ENCODE measurements at regions not wholly inside any gene's neighbourhood (a gene's known extent, or its start where the extent isn't known, plus 50 kb on each side); places are given as distances from the start of the nearest gene placed in this dataset.

DNA sequence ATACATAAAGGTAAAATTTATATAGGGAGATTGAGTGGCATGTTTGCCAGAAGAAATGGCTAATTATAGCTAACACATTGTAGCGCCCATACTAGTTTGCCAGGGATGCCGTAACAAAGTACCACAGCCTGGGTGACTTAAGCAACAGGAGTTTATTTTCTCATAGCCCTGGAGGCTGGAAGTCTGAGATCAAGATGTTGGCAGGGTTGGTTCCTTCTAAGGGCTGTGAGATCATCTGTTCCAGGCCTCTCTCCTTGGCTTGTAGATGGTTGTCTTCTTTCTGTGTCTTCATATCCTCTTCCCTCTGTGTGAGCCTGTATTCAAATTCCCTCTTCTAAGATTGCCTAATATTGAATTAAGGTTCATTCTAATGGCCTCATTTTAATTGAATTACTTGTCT lies 417.5 kb upstream of the OPRM1 start:
- no peak for DNase-seq

DNA sequence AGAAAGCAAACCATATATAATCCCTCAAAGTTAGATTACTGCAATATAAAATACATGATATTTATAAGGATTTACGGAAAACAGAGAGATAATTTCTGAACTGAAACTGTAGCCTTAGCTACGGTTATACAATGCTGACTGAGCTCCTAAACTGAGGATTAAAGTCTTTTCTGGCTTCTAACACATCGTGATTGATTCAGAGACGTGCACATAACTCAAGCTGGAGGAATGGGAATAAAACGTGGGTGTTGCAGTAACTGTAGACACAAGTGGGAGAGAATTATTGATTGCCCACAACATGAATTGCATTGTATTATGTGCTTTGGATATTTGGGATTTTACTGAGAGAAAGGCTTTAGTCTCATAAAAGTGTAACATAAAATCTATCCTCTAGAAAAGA lies 418.0 kb upstream of the OPRM1 start:
- DNase-seq: no peak

DNA sequence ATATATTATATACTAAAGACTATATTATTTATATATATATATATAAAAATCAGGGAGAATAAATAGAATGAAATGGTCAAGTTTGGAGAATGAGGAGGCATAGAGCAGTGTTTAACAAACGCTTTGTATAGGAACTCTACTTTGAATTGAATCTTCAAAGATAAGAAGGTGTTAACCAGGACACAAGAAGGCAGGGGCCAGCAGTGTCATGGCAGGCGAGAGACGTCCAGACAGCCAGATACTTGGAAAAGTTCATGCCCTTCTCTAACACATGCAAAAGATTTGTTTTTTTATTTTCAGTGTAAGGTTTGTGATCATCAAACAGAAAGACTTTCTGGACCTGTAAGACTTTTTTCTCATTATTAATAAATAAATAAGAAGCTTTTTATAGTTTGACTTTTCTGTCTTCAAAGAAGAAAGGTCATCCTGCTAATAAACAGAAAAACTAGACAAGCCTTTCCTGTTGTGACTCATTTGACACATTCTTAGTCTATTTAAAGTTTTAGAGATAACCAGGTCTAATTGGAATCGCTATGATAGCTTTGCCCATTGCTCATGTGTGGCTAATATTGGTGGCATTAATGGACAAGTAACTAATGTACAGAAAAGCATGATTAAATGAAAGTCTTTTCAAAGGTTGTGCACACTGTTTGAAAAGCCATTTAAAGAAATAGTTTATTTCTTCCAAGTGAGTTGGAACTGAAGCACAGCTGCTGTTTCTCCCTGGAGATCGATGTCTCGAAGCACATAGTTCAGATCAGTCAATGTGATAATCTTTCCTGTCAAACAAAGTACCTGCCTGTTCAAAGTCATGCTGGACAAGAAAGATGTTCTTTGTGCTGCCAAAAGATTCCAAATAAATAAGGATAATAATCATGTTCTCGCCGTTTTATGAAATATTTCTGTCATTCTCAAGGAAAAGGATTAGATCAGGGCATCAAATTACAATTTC lies 420.4 kb upstream of the OPRM1 start:
- no peak for DNase-seq

DNA sequence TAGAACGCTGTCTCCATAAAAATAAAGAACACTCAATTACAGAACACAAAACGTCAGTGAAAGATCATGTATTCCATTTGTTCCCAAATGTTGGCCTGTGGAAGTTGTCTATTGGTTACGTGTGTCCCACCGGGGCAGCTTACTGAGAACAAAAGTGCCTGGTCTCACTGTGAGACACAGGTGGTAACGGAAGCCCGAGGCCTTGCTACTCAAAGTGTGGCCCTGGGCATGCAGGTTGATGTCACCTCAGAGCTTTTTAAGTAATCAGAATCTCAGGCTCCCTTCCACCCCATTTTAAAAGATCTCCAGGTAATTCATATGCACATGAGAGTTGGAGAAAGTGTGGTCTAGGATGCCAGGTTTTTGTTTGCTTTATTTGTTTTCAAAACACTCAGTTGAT lies 422.5 kb upstream of the OPRM1 start:
- DNase-seq: no peak

DNA sequence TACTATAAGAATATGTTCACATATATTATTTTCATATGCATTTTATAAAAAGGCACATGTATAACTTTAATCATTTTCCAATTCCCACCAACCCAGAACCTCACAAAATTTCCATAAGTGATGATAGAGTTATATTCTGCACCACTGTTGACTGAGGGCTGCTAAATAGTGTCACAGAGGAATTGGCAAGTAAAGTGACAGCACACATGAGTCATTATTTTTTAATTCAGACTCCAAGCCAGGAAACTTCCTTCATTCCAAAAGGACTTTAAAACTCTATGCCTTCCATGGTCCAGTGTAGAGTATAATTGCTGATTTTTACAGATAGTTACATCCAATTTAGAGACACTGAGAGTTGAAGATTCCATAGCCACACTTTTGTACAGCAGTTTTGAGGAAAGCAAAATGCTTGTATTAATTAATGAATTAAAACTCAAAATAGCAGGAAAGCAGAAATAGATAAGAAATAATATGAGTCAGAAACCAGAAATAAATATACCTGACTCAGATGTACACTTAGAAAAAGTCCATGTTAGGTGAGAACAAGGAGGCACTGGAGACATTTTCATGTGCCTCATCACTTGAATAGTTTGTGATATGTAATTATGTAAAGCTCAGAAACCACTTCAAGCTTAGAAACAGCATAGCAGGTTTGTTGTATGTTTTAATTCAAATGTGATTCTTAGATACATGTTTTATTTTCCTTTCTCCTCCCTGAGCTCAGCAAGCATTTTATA lies 425.2 kb upstream of the OPRM1 start:
- no peak for DNase-seq

DNA sequence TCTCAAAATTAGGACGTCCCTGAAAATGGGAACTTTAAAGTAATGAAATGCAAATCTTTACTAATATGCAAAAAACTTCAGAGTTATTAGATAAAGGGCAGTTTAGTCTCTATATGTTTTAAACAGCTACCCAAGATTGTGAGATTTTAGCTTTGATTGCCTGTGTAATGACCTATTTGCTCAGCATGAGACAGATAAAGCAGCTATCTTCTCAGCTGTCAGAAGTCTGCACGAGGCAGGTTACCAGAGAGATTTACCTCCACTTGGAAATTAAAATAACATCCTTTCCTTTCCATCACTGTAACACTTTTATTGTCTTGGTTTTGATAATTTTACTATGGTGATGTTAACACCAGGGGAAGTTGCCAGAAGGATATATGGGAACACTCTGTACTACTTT lies 436.6 kb upstream of the OPRM1 start:
- DNase-seq: no peak

DNA sequence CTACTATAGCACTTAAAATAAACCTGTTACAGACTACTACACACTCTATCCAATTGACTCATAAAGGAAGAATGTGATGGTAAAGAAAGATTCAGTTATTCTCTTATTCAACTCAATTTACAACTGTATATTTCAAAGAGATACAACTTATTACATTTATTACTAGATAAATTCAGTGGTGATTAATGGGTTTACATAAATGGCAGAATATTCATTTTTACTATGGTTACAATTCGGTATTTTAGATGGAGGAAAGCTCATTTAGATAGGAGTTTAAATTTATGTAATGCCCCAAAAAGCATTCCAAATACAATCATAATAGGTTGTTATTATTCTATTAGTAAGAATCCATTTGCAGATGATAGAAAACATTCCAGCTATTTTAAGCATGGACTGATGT lies 439.1 kb upstream of the OPRM1 start:
- DNase-seq: no peak

DNA sequence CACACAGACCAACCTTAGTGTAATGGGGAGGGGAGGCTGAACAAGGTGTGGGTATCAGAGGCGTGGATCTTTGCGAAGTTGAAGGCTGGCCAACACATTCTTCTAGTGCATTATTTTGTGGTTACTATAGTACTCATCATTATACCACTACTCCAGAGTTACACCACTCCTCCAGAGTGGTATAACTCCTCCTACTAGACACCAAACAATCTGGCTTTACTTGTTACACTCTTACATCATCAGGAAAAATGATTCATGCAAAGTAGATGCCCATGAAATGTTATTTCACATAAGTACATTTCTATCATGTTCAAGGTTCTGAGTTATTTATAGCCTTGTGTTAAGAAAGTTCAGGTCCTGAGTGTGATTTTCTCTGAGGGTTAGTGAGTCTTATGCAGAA lies 443.1 kb upstream of the OPRM1 start:
- no peak for DNase-seq

DNA sequence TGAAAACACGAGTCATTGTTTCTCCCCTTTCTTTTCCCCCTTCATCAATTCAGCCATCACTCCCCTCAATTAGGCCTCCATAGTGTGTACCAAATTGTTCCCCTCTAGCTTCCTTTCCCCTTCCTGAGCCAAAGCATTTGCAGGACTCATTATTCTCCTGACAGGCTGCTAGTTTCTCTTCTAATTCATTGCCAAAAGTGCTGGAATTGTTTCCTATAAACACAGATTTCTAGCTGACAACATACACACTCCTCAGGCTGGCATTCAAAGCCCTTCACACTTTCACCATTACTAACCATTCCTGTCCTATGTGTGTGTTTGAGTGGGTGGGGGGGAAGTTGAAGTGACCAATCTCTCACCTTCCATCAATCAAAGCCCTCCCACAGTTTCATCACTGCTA lies 444.2 kb upstream of the OPRM1 start:
- no peak for DNase-seq

DNA sequence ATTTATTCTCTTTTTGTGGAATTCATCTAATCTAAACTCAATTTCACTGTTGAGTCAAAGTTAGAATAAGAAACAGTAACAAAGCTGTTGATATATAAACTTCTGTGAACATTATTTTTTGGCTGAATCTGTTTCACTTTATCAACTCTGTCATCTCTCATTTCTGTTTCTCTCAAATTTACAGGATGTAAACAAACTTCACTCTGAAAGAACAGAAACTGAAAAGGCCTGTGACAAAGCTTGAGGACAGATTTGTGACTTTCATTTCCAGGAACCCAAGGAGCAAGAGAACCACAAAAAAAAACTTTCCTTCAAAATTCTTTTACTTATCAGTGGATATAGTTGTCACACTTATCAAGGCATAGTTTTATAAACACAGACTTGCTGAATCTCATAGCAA lies 447.9 kb upstream of the OPRM1 start:
- DNase-seq: no peak

DNA sequence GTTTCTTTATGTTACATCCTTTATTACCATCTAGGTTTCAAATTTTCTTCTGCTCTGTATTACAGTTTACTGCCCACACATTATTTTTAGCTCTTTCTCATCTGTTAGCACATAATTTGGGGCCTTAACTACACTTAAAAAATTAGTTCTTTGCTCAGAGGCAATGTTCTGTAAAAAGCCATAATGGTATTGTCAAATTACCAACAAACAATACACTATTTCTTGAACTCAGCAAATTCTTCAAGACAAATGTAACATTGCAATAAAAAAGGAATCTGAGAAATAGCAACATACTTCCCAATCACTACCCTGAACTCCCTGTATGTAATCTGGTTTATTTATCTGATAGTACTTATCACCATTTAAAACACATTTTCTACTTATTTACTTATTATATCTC lies 448.6 kb upstream of the OPRM1 start:
- no peak for DNase-seq

DNA sequence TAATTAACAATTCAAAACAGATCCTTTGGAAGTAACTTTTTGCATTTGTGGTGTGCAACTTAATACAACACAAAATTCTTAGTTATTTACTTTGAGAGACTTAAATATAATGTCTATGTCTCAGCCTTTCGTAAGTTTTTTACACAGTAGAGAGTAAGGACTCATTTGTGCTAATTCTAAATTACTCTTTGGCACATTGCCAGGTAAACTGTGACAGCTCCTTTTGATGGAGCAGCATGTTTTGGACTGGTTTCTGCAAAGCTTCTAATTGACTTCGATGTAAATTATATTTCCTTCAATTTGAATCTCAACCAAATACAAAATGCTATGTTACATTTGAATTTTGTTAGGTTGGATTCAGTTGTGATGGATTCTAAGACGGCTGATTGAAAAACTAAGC lies 450.7 kb upstream of the OPRM1 start:
- DNase-seq: no peak

DNA sequence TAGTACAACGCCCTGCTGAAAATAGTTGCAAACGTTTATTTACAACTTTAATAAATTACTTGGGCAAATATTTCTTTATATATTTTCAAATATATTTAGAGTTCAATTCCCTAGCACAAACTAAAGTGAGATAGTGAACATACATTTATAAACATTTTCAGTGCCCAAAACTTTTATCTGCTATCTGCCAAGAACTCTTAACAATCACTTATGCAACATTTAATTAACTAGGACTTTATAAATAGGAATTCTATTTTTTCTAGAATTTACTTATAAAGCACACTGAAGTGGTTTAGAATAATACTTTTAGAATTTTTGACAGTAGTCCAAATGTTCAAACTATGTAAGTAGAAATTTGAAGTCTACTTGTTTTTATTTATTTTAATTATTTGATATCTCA lies 452.6 kb upstream of the RGS17 start:
- no peak for DNase-seq

DNA sequence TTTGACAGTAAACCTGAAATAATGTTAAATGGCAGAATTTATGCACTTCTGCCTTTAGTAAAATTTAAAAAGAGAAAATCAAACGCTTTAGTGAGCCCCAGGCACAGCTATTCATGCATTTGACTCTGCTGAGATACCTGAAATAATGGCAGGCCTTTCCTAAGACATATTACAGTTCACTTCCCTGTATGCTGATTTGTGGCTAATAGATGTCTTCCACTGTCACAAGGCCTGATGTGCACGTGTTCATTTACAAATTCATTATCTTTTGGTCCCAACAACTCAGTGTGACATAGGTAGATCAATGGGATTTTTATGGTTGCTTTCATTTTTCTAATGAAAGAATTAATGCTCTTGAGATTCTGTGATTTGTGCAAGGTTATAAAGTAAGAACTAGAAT lies 449.7 kb upstream of the RGS17 start:
- DNase-seq: no peak

DNA sequence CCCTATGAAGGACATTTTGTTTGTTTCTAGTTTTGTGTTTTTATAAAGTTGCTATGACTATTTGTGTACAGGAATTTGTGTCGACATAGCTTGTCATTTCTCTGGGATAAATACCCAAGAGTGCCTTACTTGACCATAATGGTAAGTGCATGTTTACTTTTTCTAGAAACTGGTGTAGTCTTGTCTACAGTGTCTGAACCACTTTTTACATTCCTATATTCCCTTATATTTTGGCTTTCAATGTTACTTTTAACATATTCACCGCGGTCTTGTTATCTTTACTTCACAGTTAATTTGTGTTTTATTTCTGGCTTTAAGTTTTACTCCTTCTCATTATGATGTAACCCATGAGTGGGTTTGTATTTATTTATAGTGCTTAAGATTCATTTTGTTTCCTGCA lies 444.4 kb upstream of the RGS17 start:
- no peak for DNase-seq

DNA sequence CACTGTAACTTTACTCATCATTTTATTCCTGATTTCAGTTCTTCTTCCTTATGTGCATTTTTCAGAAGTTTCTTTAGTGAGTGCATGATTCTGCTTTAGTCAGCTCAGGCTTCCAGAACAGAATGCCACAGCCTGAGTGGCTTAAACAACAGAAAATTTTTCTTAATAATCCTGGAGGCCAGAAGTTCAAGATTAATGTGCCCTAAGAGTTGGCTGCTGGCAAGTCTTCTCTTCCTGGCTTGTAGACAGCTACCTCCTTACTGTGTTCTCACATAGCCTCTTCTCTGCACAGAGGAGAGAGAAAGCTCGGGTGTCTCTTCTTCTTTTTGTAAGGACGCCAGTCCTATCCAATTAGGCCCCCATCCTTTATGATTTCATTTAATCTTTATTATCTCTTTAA lies 443.1 kb upstream of the RGS17 start:
- DNase-seq: no peak

DNA sequence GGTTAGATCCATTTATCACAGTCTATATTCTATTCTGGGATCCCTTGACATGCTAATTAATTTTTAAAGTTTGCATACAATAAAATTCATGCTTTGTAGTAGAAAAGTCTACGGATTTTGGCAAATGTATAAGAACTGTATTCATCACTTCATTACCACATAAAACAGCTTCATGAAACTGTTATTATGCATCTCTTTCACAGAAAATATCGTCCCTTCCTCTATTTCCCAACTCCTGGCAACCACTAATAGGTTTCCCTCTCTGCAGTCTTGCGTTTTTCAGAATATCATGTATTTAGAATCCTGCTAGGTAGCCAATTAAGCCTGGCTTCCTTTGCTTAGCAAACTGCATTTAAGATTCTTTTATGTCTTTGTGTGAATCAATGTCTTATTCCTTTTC lies 441.3 kb upstream of the RGS17 start:
- no peak for DNase-seq

DNA sequence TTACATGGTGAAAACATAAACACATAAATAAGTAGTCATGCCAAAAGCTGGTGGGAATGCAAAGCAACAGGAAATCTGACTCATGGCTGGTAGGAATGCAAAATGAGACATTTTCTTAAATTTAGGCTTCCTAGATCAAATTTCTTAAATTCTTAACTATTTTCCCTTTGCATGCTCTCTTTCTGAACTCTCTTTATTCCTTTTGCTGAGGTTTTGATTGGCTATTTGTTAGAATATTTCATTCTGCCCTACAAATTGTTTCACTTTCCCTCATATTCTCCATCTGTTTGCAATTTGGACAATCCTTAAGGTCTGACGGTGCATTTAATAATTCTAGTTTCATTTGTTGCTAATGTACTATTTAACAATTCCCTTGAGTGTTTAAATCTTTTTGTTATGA lies 437.5 kb upstream of the RGS17 start:
- no peak for DNase-seq

DNA sequence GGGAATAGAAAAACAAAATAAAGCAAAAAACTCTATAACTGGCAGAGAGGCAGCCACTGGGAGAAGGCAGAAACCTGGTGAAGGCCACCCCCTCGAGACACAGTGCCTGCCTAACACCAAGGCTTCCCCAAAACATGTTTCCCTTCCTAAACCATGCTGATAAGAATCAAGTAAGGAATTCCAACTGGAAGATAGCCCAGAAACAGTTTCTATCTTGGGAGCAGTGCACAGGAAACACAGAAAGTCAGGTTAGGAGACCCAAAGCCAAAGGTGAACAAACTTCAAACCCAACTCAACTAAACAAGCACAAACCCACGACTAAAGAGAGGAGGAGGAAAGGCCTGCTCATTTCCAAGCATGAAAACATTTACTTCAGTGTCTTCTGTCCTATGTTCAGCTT lies 433.7 kb upstream of the RGS17 start:
- no peak for DNase-seq

DNA sequence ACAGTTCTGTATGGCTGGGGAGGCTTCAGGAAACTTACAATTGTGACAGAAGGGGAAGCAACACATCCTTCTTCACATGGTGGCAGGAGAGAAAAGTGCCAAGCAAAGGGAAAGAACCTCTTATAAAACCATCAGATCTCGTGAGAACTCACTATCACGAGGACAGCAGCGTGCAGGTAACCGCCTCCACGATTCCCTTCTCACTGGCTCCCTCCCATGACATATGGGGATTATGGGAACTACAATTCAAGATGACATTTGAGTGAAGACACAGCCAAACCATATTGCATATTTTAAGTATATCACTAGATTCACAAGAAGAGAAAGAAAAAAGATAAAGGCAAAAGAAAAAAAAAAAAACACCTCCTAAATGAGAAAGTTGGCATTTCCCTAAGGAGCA lies 431.9 kb upstream of the RGS17 start:
- DNase-seq: no peak

DNA sequence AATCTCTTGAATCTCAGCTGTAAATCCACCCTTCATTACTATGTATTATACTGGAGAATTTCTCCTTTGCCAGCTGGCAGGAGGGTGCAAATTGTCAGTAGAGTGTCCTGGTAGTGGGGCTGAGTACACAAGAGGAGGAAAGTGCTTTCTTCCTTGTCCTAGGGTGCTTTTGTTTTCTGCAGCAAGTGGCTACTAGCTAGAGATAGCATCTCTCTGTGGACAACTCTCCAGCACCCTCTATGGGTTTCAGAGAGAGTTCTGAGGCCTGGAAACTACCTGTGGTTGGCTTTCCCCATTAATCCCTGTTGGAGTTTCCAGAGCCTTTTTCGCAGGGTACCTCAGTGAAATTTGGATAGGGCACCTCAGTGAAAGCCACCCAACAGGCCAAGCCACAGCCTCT lies 422.5 kb upstream of the RGS17 start:
- DNase-seq: no peak

DNA sequence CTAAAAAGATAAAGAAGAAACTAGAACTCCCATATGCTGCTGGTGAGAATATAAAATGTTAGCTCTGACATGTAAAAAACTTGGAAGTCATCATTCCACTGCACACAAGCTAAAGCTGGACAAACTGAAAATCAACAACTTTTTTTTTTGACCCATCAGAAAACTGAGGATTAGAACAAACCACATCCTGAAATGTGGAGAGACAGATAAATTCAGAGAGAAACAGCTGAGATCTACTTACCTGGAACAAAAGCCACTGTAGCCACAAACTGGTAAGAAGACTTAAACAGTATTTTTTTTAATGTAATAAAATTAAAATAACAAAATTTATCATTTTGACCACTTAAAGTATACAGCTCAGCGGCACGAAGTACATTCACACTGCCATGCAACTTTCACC lies 408.5 kb upstream of the RGS17 start:
- no peak for DNase-seq

DNA sequence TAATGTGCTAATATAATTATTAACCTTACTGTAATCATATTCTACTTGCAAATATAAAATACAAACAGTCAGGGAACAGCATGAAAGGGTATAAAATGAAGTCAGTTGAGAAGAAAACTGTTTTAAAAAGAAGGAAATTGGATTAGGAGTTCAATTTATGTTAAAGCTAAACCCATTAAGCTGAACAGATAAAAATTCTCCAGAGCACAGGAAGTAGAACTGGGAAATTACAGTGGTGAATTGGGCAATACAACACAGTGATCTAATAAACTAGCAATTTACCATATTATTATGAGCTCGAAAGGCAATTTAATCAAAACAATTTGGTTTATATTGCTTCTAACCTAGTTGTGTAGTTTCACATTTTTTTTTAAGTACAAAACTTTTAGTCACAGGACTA lies 407.4 kb upstream of the RGS17 start:
- no peak for DNase-seq

DNA sequence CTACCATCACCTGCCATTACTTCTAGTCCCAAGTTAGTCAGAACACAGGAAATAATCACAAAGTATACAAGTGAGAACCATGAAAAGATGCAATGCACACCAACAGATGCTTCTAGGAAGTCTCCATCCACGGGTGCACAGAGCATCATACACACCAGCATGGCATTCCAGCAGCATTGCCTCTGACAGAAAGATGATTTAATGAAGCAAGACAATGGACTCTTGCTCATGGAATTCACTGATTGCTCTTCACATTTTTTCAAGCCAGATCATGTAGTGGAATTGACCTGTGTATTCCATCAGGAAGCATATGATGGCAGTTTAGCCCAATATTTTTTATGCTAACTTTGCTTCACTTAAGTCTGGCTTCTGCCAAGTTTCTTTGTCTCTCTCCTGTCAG lies 406.3 kb upstream of the RGS17 start:
- no peak for DNase-seq

DNA sequence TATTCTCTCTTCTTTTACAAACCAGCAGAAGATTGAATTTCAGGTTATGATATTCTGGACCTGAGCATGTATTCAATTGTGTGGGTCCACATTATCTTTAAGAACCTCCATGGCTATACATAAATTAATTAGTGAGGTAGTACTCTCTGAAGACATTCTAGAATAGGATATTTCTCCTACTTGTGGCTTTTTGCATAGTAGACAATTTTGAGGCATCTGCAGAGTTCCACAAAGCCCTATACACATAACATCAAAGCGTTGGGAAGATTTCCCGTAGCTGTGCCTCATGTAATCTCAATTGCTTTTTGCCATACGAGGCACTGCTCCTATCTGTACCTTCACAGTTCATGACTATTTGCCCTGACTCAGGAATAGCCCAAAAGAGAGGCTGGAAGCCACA lies 395.4 kb upstream of the RGS17 start:
- DNase-seq: no peak

Measured in CD4-positive, alpha-beta T cell treated with Interleukin-21 for 1 hour (primary cell).